ENCODE measurements at regions not wholly inside any gene's neighbourhood (a gene's known extent, or its start where the extent isn't known, plus 50 kb on each side); places are given as distances from the start of the nearest gene placed in this dataset.

DNA sequence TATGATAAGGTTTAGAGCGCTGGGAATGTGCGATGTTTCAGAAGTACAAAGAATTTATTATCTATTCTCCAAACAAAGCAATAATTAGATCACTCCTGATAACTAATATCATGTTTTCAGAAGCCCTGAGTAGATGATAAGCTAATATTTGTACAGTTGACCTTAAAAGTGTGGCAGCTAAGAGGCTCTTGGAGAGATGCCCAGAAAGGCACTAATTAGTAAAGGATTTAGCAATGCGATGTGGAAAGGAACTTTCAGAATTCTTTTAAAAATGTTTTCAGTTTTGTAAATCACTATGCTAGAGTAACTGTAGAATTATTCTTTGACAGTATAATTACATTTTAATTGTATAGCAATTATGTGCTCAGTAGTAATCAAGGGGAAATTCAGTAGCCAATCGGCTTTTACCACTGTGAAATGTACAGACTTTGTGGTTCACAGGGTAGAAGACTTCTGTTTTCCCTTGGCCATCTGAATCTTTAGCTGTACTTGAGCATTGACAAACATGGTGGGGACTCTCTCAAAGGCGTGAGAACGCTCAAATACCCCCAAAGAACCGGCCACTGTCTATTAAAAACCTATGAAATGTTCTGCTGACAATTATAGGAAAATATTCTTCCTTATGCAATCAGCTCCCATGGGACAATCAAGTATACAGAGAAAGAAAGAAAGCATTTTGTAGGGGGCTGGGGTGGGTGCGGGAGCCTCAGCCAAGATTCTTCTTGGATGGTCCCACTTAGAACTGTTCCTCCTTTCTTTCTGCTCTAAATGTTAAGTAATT is 262.8 kb upstream of the AGAP1 start:
- TF ChIP-seq, protein P1, sequence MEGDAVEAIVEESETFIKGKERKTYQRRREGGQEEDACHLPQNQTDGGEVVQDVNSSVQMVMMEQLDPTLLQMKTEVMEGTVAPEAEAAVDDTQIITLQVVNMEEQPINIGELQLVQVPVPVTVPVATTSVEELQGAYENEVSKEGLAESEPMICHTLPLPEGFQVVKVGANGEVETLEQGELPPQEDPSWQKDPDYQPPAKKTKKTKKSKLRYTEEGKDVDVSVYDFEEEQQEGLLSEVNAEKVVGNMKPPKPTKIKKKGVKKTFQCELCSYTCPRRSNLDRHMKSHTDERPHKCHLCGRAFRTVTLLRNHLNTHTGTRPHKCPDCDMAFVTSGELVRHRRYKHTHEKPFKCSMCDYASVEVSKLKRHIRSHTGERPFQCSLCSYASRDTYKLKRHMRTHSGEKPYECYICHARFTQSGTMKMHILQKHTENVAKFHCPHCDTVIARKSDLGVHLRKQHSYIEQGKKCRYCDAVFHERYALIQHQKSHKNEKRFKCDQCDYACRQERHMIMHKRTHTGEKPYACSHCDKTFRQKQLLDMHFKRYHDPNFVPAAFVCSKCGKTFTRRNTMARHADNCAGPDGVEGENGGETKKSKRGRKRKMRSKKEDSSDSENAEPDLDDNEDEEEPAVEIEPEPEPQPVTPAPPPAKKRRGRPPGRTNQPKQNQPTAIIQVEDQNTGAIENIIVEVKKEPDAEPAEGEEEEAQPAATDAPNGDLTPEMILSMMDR (tag by site-specific recombination; IDR thresholded peaks at IDR 0.05) = no peak
- TF ChIP-seq ZNF521 (tag by site-specific recombination; IDR thresholded peaks at IDR 0.05) = no peak
- TF ChIP-seq ZNF549 (tag by site-specific recombination; IDR thresholded peaks at IDR 0.05) = no peak
- TF ChIP-seq SALL2 (tag by site-specific recombination; IDR thresholded peaks at IDR 0.05; ENCODE audit: borderline replicate concordance) = no peak
- TF ChIP-seq, protein P2, sequence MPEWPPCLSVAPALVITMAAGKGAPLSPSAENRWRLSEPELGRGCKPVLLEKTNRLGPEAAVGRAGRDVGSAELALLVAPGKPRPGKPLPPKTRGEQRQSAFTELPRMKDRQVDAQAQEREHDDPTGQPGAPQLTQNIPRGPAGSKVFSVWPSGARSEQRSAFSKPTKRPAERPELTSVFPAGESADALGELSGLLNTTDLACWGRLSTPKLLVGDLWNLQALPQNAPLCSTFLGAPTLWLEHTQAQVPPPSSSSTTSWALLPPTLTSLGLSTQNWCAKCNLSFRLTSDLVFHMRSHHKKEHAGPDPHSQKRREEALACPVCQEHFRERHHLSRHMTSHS (tag by site-specific recombination; IDR thresholded peaks at IDR 0.05) = no peak
- no peak for TF ChIP-seq ZNF629 (tag by site-specific recombination; IDR thresholded peaks at IDR 0.05)
- TF ChIP-seq ZNF324 (tag by site-specific recombination; IDR thresholded peaks at IDR 0.05) = no peak
- no peak for TF ChIP-seq ZNF426 (tag by site-specific recombination; IDR thresholded peaks at IDR 0.05)
- TF ChIP-seq YY1 (tag by site-specific recombination; IDR thresholded peaks at IDR 0.05) = no peak
- TF ChIP-seq, protein P3, sequence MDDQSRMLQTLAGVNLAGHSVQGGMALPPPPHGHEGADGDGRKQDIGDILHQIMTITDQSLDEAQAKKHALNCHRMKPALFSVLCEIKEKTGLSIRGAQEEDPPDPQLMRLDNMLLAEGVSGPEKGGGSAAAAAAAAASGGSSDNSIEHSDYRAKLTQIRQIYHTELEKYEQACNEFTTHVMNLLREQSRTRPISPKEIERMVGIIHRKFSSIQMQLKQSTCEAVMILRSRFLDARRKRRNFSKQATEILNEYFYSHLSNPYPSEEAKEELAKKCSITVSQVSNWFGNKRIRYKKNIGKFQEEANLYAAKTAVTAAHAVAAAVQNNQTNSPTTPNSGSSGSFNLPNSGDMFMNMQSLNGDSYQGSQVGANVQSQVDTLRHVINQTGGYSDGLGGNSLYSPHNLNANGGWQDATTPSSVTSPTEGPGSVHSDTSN (CRISPR knock-in tag; IDR thresholded peaks at IDR 0.05) = no peak
- TF ChIP-seq, protein P4, sequence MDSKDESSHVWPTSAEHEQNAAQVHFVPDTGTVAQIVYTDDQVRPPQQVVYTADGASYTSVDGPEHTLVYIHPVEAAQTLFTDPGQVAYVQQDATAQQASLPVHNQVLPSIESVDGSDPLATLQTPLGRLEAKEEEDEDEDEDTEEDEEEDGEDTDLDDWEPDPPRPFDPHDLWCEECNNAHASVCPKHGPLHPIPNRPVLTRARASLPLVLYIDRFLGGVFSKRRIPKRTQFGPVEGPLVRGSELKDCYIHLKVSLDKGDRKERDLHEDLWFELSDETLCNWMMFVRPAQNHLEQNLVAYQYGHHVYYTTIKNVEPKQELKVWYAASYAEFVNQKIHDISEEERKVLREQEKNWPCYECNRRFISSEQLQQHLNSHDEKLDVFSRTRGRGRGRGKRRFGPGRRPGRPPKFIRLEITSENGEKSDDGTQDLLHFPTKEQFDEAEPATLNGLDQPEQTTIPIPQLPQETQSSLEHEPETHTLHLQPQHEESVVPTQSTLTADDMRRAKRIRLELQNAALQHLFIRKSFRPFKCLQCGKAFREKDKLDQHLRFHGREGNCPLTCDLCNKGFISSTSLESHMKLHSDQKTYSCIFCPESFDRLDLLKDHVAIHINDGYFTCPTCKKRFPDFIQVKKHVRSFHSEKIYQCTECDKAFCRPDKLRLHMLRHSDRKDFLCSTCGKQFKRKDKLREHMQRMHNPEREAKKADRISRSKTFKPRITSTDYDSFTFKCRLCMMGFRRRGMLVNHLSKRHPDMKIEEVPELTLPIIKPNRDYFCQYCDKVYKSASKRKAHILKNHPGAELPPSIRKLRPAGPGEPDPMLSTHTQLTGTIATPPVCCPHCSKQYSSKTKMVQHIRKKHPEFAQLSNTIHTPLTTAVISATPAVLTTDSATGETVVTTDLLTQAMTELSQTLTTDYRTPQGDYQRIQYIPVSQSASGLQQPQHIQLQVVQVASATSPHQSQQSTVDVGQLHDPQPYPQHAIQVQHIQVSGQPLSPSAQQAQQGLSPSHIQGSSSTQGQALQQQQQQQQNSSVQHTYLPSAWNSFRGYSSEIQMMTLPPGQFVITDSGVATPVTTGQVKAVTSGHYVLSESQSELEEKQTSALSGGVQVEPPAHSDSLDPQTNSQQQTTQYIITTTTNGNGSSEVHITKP (tag by site-specific recombination; IDR thresholded peaks at IDR 0.05) = no peak
- no peak for TF ChIP-seq ZNF785 (tag by site-specific recombination; IDR thresholded peaks at IDR 0.05)
- TF ChIP-seq, protein P5, sequence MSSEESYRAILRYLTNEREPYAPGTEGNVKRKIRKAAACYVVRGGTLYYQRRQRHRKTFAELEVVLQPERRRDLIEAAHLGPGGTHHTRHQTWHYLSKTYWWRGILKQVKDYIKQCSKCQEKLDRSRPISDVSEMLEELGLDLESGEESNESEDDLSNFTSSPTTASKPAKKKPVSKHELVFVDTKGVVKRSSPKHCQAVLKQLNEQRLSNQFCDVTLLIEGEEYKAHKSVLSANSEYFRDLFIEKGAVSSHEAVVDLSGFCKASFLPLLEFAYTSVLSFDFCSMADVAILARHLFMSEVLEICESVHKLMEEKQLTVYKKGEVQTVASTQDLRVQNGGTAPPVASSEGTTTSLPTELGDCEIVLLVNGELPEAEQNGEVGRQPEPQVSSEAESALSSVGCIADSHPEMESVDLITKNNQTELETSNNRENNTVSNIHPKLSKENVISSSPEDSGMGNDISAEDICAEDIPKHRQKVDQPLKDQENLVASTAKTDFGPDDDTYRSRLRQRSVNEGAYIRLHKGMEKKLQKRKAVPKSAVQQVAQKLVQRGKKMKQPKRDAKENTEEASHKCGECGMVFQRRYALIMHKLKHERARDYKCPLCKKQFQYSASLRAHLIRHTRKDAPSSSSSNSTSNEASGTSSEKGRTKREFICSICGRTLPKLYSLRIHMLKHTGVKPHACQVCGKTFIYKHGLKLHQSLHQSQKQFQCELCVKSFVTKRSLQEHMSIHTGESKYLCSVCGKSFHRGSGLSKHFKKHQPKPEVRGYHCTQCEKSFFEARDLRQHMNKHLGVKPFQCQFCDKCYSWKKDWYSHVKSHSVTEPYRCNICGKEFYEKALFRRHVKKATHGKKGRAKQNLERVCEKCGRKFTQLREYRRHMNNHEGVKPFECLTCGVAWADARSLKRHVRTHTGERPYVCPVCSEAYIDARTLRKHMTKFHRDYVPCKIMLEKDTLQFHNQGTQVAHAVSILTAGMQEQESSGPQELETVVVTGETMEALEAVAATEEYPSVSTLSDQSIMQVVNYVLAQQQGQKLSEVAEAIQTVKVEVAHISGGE (tag by site-specific recombination; conservative IDR thresholded peaks at IDR 0.05; ENCODE audit: low read depth) = no peak

All from HEK293 (cell line).